GM18505 (cell line): ENCODE measurements at regions not wholly inside any gene's neighbourhood (a gene's known extent, or its start where the extent isn't known, plus 50 kb on each side); places are given as distances from the start of the nearest gene placed in this dataset.

Experiments
- ATAC-seq: cut with Tn5 transposase; IDR thresholded peaks from one replicate; pipeline ENCODE4 v1.9.1; 2021; ENCODE audit not compliant: unreplicated experiment
- POLR2A ChIP-seq: IDR thresholded peaks from 4 replicates; pipeline ENCODE4 v1.6.1; 2011; ENCODE audit warnings: borderline replicate concordance; ENCODE audit not compliant: insufficient read depth, insufficient read length; ENCODE audit errors: extremely low read depth

- TF ChIP-seq POLR2A: no peak
- no peak for ATAC-seq
Measured at GRCh38 chr10:60511477-60512229, 122.0 kb upstream of the ANK3 start.

- no peak for TF ChIP-seq POLR2A
- no peak for ATAC-seq
Measured at GRCh38 chr10:60508831-60509230, 119.2 kb upstream of the ANK3 start.

- no peak for ATAC-seq
Measured at GRCh38 chr10:60508037-60508436, 118.4 kb upstream of the ANK3 start.

GRCh38 chr10:60502621-60503020, 112.9 kb upstream of the ANK3 start:
- no peak for TF ChIP-seq POLR2A
- ATAC-seq: no peak

More at GRCh38 chr10:60508037-60508436, 118.4 kb upstream of the ANK3 start:
- no peak for TF ChIP-seq POLR2A

GRCh38 chr10:60498985-60499384, 109.3 kb upstream of the ANK3 start:
- no peak for TF ChIP-seq POLR2A

GRCh38 chr10:60497364-60497763, 107.7 kb upstream of the ANK3 start:
- no peak for TF ChIP-seq POLR2A
- ATAC-seq: no peak

More at GRCh38 chr10:60498985-60499384, 109.3 kb upstream of the ANK3 start:
- ATAC-seq: no peak

GRCh38 chr10:60496181-60496580, 106.5 kb upstream of the ANK3 start:
- TF ChIP-seq POLR2A: no peak
- ATAC-seq: no peak

- no peak for ATAC-seq
- TF ChIP-seq POLR2A: no peak
Measured at GRCh38 chr10:60495338-60496055, 105.8 kb upstream of the ANK3 start.

- no peak for TF ChIP-seq POLR2A
- ATAC-seq: no peak
Measured at GRCh38 chr10:60494774-60495173, 105.1 kb upstream of the ANK3 start.

- no peak for TF ChIP-seq POLR2A
- ATAC-seq: no peak
Measured at GRCh38 chr10:60491162-60491561, 101.5 kb upstream of the ANK3 start.

GRCh38 chr10:60490013-60490412, 100.3 kb upstream of the ANK3 start:
- TF ChIP-seq POLR2A: no peak
- ATAC-seq: no peak

- TF ChIP-seq POLR2A: no peak
- ATAC-seq: no peak
Measured at GRCh38 chr10:60488111-60488669, 98.5 kb upstream of the ANK3 start.

GRCh38 chr10:60487543-60487942, 97.9 kb upstream of the ANK3 start:
- ATAC-seq: no peak
- TF ChIP-seq POLR2A: no peak

- ATAC-seq: no peak
- no peak for TF ChIP-seq POLR2A
Measured at GRCh38 chr10:60485025-60485424, 95.3 kb upstream of the ANK3 start.
